ENCODE measurements at regions not wholly inside any gene's neighbourhood (a gene's known extent, or its start where the extent isn't known, plus 50 kb on each side); places are given as distances from the start of the nearest gene placed in this dataset.

DNA sequence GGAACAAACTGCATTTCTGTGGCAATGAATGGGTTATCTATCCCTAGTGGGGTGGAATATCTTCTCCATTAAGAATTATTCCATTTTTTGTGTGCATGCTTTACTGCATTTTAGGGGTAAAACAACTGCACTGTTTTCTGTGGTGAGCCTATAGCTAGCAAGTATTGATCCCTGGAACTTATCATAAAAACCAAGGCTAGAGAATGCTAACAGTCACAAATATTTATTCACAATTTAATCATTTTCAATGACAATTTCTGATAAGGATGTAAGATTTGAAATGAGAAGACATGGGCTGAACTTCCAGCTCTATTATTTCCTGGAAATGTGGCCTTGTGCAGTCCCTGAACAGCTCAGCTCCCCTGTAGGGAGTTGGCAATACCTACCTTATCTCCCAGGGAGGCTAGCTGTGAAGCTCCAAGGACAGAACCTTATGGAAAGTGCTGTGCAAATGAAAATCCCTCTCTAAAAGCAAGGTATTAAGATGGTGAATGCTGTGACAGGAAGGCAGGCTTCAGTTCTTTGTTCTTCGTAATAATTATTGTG is 51.5 kb upstream of the FAM216B start:
- TF ChIP-seq, protein P1, sequence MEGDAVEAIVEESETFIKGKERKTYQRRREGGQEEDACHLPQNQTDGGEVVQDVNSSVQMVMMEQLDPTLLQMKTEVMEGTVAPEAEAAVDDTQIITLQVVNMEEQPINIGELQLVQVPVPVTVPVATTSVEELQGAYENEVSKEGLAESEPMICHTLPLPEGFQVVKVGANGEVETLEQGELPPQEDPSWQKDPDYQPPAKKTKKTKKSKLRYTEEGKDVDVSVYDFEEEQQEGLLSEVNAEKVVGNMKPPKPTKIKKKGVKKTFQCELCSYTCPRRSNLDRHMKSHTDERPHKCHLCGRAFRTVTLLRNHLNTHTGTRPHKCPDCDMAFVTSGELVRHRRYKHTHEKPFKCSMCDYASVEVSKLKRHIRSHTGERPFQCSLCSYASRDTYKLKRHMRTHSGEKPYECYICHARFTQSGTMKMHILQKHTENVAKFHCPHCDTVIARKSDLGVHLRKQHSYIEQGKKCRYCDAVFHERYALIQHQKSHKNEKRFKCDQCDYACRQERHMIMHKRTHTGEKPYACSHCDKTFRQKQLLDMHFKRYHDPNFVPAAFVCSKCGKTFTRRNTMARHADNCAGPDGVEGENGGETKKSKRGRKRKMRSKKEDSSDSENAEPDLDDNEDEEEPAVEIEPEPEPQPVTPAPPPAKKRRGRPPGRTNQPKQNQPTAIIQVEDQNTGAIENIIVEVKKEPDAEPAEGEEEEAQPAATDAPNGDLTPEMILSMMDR (IDR thresholded peaks at IDR 0.05) = no peak
- TF ChIP-seq POLR2A (IDR thresholded peaks at IDR 0.05) = no peak

All from lower leg skin (tissue), 3 donors.